Activated B cell treated with CpG ODN at 0.5 μM for 24 hours (primary cell): ENCODE measurements at regions not wholly inside any gene's neighbourhood (a gene's known extent, or its start where the extent isn't known, plus 50 kb on each side); places are given as distances from the start of the nearest gene placed in this dataset.

Experiments
- ATAC-seq: fragments of 200-7000 bp; cut with Tn5 transposase; one replicate; pipeline ENCODE4 v1.10.0; 2021; ENCODE audit warnings: low read depth, mild to moderate bottlenecking, moderate library complexity
- CTCF ChIA-PET: fragments of 350-600 bp; sonication (Branson Sonifier 250); formaldehyde crosslinking; loops from one replicate; lab custom pipeline; 2021; ENCODE audit warnings: antibody characterized with exemption; lab: Charles Lee
- POLR2A ChIA-PET: fragments of 350-600 bp; sonication (Branson Sonifier 250); formaldehyde crosslinking; loops from one replicate; lab custom pipeline; 2021; ENCODE audit warnings: antibody characterized with exemption; lab: Charles Lee
- DNase-seq: peaks from one replicate; pipeline ENCODE4 v3.0.0; 2022
- H3K27ac Mint-ChIP-seq: one replicate; pipeline ENCODE4 v1.8.0; 2020; ENCODE audit warnings: mixed read lengths
- H3K27me3 Mint-ChIP-seq: one replicate; pipeline ENCODE4 v1.8.0; 2021; ENCODE audit warnings: mixed read lengths
- H3K36me3 Mint-ChIP-seq: one replicate; pipeline ENCODE4 v1.8.0; 2021; ENCODE audit warnings: low read depth, mixed read lengths
- H3K4me1 Mint-ChIP-seq: one replicate; pipeline ENCODE4 v1.8.0; 2021; ENCODE audit warnings: mixed read lengths
- H3K4me3 Mint-ChIP-seq: one replicate; pipeline ENCODE4 v1.8.0; 2020; ENCODE audit warnings: mild to moderate bottlenecking, mixed read lengths
- H3K9me3 Mint-ChIP-seq: one replicate; pipeline ENCODE4 v1.8.0; 2020; ENCODE audit warnings: mixed read lengths
- intact Hi-C: fragments of 100-400 bp; cut with micrococcal nuclease; formaldehyde crosslinking; loops from one replicate; pipeline ENCODE4 v1.15.1; 2024
- TF ChIP-seq, protein P1 (sequence below): fragments of 200-600 bp; IDR thresholded peaks from one replicate; pipeline ENCODE4 v1.8.0; 2022; ENCODE audit warnings: antibody characterized with exemption, mild to moderate bottlenecking

GRCh38 chr3:8145661-8146060 lies 356.0 kb upstream of the LMCD1 start:
- DNase-seq: no peak
- intact Hi-C loops: no loop called here
- POLR2A ChIA-PET: no interaction called here
- Mint-ChIP-seq H3K9me3 (no peaks in the 10 kb centered on the region), H3K4me1 (no peaks in the 10 kb centered on the region), H3K27me3 (no peaks in the 10 kb centered on the region), H3K36me3 (no peaks in the 10 kb centered on the region), H3K4me3 (no peak overlapping the region), H3K27ac (no peak overlapping the region)
- CTCF ChIA-PET: no interaction called here
- no peak for ATAC-seq
- TF ChIP-seq, protein P1, sequence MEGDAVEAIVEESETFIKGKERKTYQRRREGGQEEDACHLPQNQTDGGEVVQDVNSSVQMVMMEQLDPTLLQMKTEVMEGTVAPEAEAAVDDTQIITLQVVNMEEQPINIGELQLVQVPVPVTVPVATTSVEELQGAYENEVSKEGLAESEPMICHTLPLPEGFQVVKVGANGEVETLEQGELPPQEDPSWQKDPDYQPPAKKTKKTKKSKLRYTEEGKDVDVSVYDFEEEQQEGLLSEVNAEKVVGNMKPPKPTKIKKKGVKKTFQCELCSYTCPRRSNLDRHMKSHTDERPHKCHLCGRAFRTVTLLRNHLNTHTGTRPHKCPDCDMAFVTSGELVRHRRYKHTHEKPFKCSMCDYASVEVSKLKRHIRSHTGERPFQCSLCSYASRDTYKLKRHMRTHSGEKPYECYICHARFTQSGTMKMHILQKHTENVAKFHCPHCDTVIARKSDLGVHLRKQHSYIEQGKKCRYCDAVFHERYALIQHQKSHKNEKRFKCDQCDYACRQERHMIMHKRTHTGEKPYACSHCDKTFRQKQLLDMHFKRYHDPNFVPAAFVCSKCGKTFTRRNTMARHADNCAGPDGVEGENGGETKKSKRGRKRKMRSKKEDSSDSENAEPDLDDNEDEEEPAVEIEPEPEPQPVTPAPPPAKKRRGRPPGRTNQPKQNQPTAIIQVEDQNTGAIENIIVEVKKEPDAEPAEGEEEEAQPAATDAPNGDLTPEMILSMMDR: no peak

DNA sequence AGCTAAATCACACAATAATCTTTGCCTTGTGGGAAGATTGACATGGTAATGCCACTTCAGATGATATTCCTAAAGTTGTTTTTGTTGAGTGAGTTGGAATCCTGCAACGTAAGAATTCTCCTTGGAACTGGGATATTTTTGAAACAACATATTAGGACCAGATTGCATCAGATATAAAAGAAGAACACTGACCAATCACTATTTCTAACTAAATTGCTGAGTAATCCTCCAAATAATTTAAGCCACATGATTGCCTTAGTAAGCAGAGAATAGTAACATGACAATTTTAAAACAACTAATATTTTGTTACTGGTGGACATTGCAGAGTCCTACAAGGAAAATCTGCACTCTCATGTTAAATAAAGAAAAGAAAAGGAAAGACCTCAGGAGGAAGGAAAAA lies 353.9 kb upstream of the LMCD1 start:
- no peak for DNase-seq
- H3K4me3 Mint-ChIP-seq: no peak overlapping the region
- CTCF ChIA-PET: no interaction called here
- intact Hi-C loops: no loop called here
- H3K4me1 Mint-ChIP-seq: no peaks in the 10 kb centered on the region
- H3K36me3 Mint-ChIP-seq: no peaks in the 10 kb centered on the region
- POLR2A ChIA-PET: no interaction called here
- no peak for ATAC-seq
- no peaks in the 10 kb centered on the region for H3K27me3 Mint-ChIP-seq
- TF ChIP-seq, protein P1: no peak
- no peaks in the 10 kb centered on the region for H3K9me3 Mint-ChIP-seq
- no peak overlapping the region for H3K27ac Mint-ChIP-seq

GRCh38 chr3:8152821-8153418 lies 348.7 kb upstream of the LMCD1 start:
- no peaks in the 10 kb centered on the region for H3K4me1 Mint-ChIP-seq
- H3K4me3 Mint-ChIP-seq: no peak overlapping the region
- no peaks in the 10 kb centered on the region for H3K9me3 Mint-ChIP-seq
- H3K27me3 Mint-ChIP-seq: no peaks in the 10 kb centered on the region
- intact Hi-C loops: no loop called here
- TF ChIP-seq, protein P1: no peak
- ChIA-PET POLR2A (no interaction called here), CTCF (no interaction called here)
- no peak for DNase-seq
- H3K36me3 Mint-ChIP-seq: no peaks in the 10 kb centered on the region
- no peak for ATAC-seq
- H3K27ac Mint-ChIP-seq: no peak overlapping the region

DNA sequence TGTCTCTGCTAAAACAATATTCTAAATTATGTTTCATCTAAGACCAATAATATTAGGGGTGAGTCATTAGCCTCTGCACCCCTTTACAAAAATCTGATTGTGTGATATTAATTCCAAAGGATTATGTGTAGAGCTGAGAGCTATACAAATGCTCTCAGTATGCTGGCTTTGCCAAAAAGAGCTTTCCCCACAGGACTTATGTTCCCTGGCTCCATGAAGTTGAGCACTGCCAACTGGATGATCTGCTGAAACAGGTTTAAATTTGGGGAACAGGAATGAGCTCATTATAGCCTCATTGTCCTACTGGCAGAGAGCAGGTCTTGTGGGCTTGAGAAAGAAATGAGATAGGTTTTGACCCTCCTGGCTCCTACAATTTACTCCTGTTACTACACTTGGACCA lies 347.8 kb upstream of the LMCD1 start:
- TF ChIP-seq, protein P1: no peak
- Mint-ChIP-seq H3K27me3 (no peaks in the 10 kb centered on the region), H3K27ac (no peak overlapping the region), H3K4me3 (no peak overlapping the region), H3K36me3 (no peaks in the 10 kb centered on the region), H3K4me1 (no peaks in the 10 kb centered on the region), H3K9me3 (no peaks in the 10 kb centered on the region)
- intact Hi-C loops: no loop called here
- ChIA-PET CTCF (no interaction called here), POLR2A (no interaction called here)
- ATAC-seq (no peak), DNase-seq (no peak)

DNA sequence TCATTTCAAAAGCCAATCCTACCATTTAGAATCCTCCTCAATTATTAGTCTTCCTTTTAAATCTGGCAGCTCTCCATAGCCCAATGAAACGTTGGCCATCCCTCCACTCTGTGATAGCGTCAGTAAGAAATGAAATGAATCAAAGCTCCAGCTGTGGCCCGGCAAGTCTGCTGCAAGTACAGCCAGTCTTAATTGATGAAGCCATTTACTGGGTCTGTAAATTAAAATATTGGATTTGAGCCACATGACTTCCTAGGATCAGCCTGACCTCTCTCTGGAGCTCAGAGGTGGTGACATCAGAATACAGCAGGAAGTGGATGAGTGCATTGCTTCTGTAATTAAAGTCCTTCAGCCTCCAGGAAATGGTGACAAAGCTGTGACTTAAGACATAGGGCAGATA lies 347.0 kb upstream of the LMCD1 start:
- ATAC-seq: no peak
- H3K9me3 Mint-ChIP-seq: no peaks in the 10 kb centered on the region
- H3K36me3 Mint-ChIP-seq: no peaks in the 10 kb centered on the region
- intact Hi-C loops: no loop called here
- H3K27me3 Mint-ChIP-seq: no peaks in the 10 kb centered on the region
- DNase-seq: no peak
- TF ChIP-seq, protein P1: no peak
- no peak overlapping the region for H3K4me3 Mint-ChIP-seq
- H3K4me1 Mint-ChIP-seq: no peaks in the 10 kb centered on the region
- ChIA-PET CTCF (no interaction called here), POLR2A (no interaction called here)
- no peak overlapping the region for H3K27ac Mint-ChIP-seq
